GM23338 (cell line): ENCODE measurements at regions not wholly inside any gene's neighbourhood (a gene's known extent, or its start where the extent isn't known, plus 50 kb on each side); places are given as distances from the start of the nearest gene placed in this dataset.

Experiments used
- ATAC-seq: fragments of 200-7000 bp; cut with Tn5 transposase; 3 replicates; pipeline ENCODE4 v1.9.1; 2020
- DNase-seq: peaks from one replicate; pipeline ENCODE4 v3.0.0-alpha.2; 2015; ENCODE audit warnings: low spot score
- H2AFZ ChIP-seq: fragments of 200-600 bp; sonication (generic); 2 replicates; pipeline ENCODE4 v1.8.0; 2016; ENCODE audit warnings: antibody characterized with exemption, mild to moderate bottlenecking, moderate library complexity
- H3F3A ChIP-seq: fragments of 200-600 bp; sonication (generic); replicated peaks from 2 replicates; pipeline ENCODE4 v1.8.0; 2017; ENCODE audit warnings: antibody characterized with exemption, mixed run types, low read depth
- H3K27ac ChIP-seq: fragments of 200-600 bp; sonication (generic); 2 replicates; pipeline ENCODE4 v1.6.1; 2016; ENCODE audit warnings: low read depth
- H3K27me3 ChIP-seq: fragments of 200-600 bp; sonication (generic); 2 replicates; pipeline ENCODE4 v1.8.0; 2016; ENCODE audit warnings: mild to moderate bottlenecking, mixed run types, moderate library complexity; ENCODE audit not compliant: insufficient read depth
- H3K36me3 ChIP-seq: fragments of 200-600 bp; sonication (generic); 2 replicates; pipeline ENCODE4 v1.8.0; 2016; ENCODE audit warnings: mild to moderate bottlenecking; ENCODE audit not compliant: insufficient read depth
- H3K4me1 ChIP-seq: fragments of 200-600 bp; sonication (generic); 2 replicates; pipeline ENCODE4 v1.8.0; 2016; ENCODE audit warnings: mild to moderate bottlenecking, moderate library complexity; ENCODE audit not compliant: insufficient read depth
- H3K4me2 ChIP-seq: fragments of 200-600 bp; sonication (generic); 2 replicates; pipeline ENCODE4 v1.7.1; 2017; ENCODE audit warnings: mixed run types
- H3K4me3 ChIP-seq: fragments of 200-600 bp; sonication (generic); 2 replicates; pipeline ENCODE4 v1.6.1; 2016; ENCODE audit warnings: mixed run types
- H3K79me2 ChIP-seq: fragments of 200-600 bp; sonication (generic); replicated peaks from 2 replicates; pipeline ENCODE4 v1.8.0; 2017; ENCODE audit warnings: mild to moderate bottlenecking; ENCODE audit not compliant: insufficient read depth
- H3K9me2 ChIP-seq: fragments of 200-600 bp; sonication (generic); 2 replicates; pipeline ENCODE4 v1.8.0; 2017; ENCODE audit not compliant: insufficient read depth
- H4K20me1 ChIP-seq: fragments of 200-600 bp; sonication (generic); replicated peaks from 2 replicates; pipeline ENCODE4 v1.8.0; 2017; ENCODE audit warnings: mild to moderate bottlenecking; ENCODE audit not compliant: insufficient read depth
- H3K27ac Mint-ChIP-seq: 2 replicates; pipeline ENCODE4 v1.8.0; 2020; ENCODE audit warnings: inconsistent platforms, mild to moderate bottlenecking, moderate library complexity, mixed read lengths
- H3K27me3 Mint-ChIP-seq: 3 replicates; pipeline ENCODE4 v1.8.0; 2022; ENCODE audit warnings: low read depth, mild to moderate bottlenecking, moderate library complexity, mixed read lengths, inconsistent platforms; ENCODE audit not compliant: insufficient read depth, poor library complexity
- H3K36me3 Mint-ChIP-seq: 3 replicates; pipeline ENCODE4 v1.8.0; 2021; ENCODE audit warnings: low read depth, mild to moderate bottlenecking, inconsistent platforms, moderate library complexity, mixed read lengths
- H3K4me1 Mint-ChIP-seq: 3 replicates; pipeline ENCODE4 v1.8.0; 2020; ENCODE audit warnings: mild to moderate bottlenecking, inconsistent platforms, mixed read lengths
- H3K4me3 Mint-ChIP-seq: 3 replicates; pipeline ENCODE4 v1.8.0; 2021; ENCODE audit warnings: moderate library complexity, mild to moderate bottlenecking, inconsistent platforms, mixed read lengths
- H3K9me3 Mint-ChIP-seq: 3 replicates; pipeline ENCODE4 v1.8.0; 2020; ENCODE audit warnings: moderate library complexity, mild to moderate bottlenecking, inconsistent platforms, mixed read lengths
- CREB1 ChIP-seq: fragments of 250-450 bp; sonication (Bioruptor Pico); IDR thresholded peaks from 2 replicates; pipeline ENCODE4 v1.5.0; 2020; ENCODE audit warnings: low read depth, mild to moderate bottlenecking, moderate library complexity
- EZH2 ChIP-seq: fragments of 200-600 bp; sonication (generic); IDR thresholded peaks from one replicate; pipeline ENCODE4 v1.8.0; 2017; ENCODE audit warnings: antibody characterized with exemption, mild to moderate bottlenecking, low read depth; ENCODE audit not compliant: unreplicated experiment
- EZH2phosphoT487 ChIP-seq: fragments of 200-600 bp; sonication (generic); IDR thresholded peaks from one replicate; pipeline ENCODE4 v1.8.1; 2018; ENCODE audit warnings: antibody characterized with exemption; ENCODE audit not compliant: unreplicated experiment
- JUNB ChIP-seq: IDR thresholded peaks from one replicate; pipeline ENCODE4 v1.6.1; 2016; ENCODE audit warnings: antibody characterized with exemption; ENCODE audit not compliant: unreplicated experiment
- NANOG ChIP-seq: IDR thresholded peaks from 2 replicates; pipeline ENCODE4 v1.6.1; 2016; ENCODE audit warnings: antibody characterized with exemption, borderline replicate concordance
- POLR2AphosphoS5 ChIP-seq: IDR thresholded peaks from 2 replicates; pipeline ENCODE4 v1.6.1; 2016; ENCODE audit warnings: antibody characterized with exemption, low read depth
- STAT1 ChIP-seq: IDR thresholded peaks from one replicate; pipeline ENCODE4 v1.6.1; 2016; ENCODE audit warnings: antibody characterized with exemption; ENCODE audit not compliant: unreplicated experiment
- ZNF114 ChIP-seq: fragments of 250-450 bp; sonication (Bioruptor Pico); IDR thresholded peaks from 2 replicates; pipeline ENCODE4 v1.5.0; 2020; ENCODE audit warnings: mild to moderate bottlenecking, moderate library complexity
- ZNF331 ChIP-seq: fragments of 250-450 bp; sonication (Bioruptor Pico); IDR thresholded peaks from 2 replicates; pipeline ENCODE4 v1.5.0; 2020; ENCODE audit warnings: low read depth, mild to moderate bottlenecking, moderate library complexity
- TF ChIP-seq, protein P1 (sequence below), 2 experiments: fragments of 200-600 bp in 1 of 2; sonication (generic) in 1 of 2; conservative IDR thresholded peaks; 2 replicates each; pipeline versions ENCODE4 v1.5.1 to v1.6.1; 2016 to 2017; ENCODE audit warnings: antibody characterized with exemption in 2 of 2, low read depth in 2 of 2, mild to moderate bottlenecking in 2 of 2, moderate library complexity in 1 of 2
- TF ChIP-seq, protein P2 (sequence below): IDR thresholded peaks from one replicate; pipeline ENCODE4 v1.6.1; 2018; ENCODE audit warnings: antibody characterized with exemption; ENCODE audit not compliant: unreplicated experiment
- TF ChIP-seq, protein P3 (sequence below): fragments of 250-450 bp; sonication (Bioruptor Pico); IDR thresholded peaks from 2 replicates; pipeline ENCODE4 v1.5.0; 2020; ENCODE audit warnings: mild to moderate bottlenecking, moderate library complexity
- TF ChIP-seq, protein P4 (sequence below): IDR thresholded peaks from 2 replicates; pipeline ENCODE4 v1.6.1; 2016; ENCODE audit warnings: antibody characterized with exemption

DNA sequence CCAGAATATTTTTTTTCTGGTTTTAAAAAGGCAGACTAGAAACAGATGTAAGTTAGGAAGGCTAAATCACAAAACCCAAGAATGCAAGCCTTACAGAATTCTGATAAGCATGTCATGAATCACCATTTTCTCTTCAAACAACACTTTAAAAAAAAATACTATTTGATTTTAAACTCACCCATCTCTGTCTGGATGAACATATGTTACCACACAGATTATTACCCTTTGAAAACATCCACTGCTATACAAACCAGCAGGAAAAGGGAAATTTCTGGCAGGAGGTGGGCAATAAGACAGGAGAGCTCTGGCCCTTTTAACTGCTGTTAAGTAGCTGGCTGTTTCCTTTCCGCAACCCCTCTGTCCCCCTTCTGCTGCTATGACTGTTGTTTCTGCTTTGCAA is 317.7 kb upstream of the NOCT start:
- H3K4me1 Mint-ChIP-seq = peaks cover 24% of the 10 kb centered on the region
- H3K4me3 ChIP-seq = no peak overlapping the region
- no peaks in the 10 kb centered on the region for H3K9me3 Mint-ChIP-seq
- H3K4me1 ChIP-seq = peaks cover 22% of the 10 kb centered on the region
- no peak overlapping the region for H2AFZ ChIP-seq
- no peaks in the 10 kb centered on the region for H3K36me3 Mint-ChIP-seq
- TF ChIP-seq ZNF331 (CRISPR knock-in tag) (no peak), EZH2phosphoT487 (no peak), POLR2AphosphoS5 (no peak), STAT1 (no peak), EZH2 (no peak), NANOG (no peak), JUNB (no peak), ZNF114 (no peak), CREB1 (no peak)
- TF ChIP-seq, protein P1, sequence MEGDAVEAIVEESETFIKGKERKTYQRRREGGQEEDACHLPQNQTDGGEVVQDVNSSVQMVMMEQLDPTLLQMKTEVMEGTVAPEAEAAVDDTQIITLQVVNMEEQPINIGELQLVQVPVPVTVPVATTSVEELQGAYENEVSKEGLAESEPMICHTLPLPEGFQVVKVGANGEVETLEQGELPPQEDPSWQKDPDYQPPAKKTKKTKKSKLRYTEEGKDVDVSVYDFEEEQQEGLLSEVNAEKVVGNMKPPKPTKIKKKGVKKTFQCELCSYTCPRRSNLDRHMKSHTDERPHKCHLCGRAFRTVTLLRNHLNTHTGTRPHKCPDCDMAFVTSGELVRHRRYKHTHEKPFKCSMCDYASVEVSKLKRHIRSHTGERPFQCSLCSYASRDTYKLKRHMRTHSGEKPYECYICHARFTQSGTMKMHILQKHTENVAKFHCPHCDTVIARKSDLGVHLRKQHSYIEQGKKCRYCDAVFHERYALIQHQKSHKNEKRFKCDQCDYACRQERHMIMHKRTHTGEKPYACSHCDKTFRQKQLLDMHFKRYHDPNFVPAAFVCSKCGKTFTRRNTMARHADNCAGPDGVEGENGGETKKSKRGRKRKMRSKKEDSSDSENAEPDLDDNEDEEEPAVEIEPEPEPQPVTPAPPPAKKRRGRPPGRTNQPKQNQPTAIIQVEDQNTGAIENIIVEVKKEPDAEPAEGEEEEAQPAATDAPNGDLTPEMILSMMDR (conservative IDR thresholded peaks at IDR 0.05; ENCODE audit: low read depth in 2 of 2) = no peak
- TF ChIP-seq, protein P2, sequence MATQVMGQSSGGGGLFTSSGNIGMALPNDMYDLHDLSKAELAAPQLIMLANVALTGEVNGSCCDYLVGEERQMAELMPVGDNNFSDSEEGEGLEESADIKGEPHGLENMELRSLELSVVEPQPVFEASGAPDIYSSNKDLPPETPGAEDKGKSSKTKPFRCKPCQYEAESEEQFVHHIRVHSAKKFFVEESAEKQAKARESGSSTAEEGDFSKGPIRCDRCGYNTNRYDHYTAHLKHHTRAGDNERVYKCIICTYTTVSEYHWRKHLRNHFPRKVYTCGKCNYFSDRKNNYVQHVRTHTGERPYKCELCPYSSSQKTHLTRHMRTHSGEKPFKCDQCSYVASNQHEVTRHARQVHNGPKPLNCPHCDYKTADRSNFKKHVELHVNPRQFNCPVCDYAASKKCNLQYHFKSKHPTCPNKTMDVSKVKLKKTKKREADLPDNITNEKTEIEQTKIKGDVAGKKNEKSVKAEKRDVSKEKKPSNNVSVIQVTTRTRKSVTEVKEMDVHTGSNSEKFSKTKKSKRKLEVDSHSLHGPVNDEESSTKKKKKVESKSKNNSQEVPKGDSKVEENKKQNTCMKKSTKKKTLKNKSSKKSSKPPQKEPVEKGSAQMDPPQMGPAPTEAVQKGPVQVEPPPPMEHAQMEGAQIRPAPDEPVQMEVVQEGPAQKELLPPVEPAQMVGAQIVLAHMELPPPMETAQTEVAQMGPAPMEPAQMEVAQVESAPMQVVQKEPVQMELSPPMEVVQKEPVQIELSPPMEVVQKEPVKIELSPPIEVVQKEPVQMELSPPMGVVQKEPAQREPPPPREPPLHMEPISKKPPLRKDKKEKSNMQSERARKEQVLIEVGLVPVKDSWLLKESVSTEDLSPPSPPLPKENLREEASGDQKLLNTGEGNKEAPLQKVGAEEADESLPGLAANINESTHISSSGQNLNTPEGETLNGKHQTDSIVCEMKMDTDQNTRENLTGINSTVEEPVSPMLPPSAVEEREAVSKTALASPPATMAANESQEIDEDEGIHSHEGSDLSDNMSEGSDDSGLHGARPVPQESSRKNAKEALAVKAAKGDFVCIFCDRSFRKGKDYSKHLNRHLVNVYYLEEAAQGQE = no peak
- TF ChIP-seq, protein P3, sequence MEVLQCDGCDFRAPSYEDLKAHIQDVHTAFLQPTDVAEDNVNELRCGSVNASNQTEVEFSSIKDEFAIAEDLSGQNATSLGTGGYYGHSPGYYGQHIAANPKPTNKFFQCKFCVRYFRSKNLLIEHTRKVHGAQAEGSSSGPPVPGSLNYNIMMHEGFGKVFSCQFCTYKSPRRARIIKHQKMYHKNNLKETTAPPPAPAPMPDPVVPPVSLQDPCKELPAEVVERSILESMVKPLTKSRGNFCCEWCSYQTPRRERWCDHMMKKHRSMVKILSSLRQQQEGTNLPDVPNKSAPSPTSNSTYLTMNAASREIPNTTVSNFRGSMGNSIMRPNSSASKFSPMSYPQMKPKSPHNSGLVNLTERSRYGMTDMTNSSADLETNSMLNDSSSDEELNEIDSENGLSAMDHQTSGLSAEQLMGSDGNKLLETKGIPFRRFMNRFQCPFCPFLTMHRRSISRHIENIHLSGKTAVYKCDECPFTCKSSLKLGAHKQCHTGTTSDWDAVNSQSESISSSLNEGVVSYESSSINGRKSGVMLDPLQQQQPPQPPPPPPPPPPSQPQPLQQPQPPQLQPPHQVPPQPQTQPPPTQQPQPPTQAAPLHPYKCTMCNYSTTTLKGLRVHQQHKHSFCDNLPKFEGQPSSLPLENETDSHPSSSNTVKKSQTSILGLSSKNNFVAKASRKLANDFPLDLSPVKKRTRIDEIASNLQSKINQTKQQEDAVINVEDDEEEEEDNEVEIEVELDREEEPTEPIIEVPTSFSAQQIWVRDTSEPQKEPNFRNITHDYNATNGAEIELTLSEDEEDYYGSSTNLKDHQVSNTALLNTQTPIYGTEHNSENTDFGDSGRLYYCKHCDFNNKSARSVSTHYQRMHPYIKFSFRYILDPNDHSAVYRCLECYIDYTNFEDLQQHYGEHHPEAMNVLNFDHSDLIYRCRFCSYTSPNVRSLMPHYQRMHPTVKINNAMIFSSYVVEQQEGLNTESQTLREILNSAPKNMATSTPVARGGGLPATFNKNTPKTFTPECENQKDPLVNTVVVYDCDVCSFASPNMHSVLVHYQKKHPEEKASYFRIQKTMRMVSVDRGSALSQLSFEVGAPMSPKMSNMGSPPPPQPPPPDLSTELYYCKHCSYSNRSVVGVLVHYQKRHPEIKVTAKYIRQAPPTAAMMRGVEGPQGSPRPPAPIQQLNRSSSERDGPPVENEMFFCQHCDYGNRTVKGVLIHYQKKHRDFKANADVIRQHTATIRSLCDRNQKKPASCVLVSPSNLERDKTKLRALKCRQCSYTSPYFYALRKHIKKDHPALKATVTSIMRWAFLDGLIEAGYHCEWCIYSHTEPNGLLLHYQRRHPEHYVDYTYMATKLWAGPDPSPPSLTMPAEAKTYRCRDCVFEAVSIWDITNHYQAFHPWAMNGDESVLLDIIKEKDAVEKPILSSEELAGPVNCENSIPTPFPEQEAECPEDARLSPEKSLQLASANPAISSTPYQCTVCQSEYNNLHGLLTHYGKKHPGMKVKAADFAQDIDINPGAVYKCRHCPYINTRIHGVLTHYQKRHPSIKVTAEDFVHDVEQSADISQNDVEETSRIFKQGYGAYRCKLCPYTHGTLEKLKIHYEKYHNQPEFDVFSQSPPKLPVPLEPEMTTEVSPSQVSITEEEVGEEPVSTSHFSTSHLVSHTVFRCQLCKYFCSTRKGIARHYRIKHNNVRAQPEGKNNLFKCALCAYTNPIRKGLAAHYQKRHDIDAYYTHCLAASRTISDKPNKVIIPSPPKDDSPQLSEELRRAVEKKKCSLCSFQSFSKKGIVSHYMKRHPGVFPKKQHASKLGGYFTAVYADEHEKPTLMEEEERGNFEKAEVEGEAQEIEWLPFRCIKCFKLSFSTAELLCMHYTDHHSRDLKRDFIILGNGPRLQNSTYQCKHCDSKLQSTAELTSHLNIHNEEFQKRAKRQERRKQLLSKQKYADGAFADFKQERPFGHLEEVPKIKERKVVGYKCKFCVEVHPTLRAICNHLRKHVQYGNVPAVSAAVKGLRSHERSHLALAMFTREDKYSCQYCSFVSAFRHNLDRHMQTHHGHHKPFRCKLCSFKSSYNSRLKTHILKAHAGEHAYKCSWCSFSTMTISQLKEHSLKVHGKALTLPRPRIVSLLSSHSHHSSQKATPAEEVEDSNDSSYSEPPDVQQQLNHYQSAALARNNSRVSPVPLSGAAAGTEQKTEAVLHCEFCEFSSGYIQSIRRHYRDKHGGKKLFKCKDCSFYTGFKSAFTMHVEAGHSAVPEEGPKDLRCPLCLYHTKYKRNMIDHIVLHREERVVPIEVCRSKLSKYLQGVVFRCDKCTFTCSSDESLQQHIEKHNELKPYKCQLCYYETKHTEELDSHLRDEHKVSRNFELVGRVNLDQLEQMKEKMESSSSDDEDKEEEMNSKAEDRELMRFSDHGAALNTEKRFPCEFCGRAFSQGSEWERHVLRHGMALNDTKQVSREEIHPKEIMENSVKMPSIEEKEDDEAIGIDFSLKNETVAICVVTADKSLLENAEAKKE (CRISPR knock-in tag) = no peak
- TF ChIP-seq, protein P4, sequence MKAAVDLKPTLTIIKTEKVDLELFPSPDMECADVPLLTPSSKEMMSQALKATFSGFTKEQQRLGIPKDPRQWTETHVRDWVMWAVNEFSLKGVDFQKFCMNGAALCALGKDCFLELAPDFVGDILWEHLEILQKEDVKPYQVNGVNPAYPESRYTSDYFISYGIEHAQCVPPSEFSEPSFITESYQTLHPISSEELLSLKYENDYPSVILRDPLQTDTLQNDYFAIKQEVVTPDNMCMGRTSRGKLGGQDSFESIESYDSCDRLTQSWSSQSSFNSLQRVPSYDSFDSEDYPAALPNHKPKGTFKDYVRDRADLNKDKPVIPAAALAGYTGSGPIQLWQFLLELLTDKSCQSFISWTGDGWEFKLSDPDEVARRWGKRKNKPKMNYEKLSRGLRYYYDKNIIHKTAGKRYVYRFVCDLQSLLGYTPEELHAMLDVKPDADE = no peak
- H3K9me2 ChIP-seq = no peaks in the 10 kb centered on the region
- H3K36me3 ChIP-seq = no peaks in the 10 kb centered on the region
- no peak for ATAC-seq
- H4K20me1 ChIP-seq = no peaks in the 10 kb centered on the region
- no peak overlapping the region for H3K4me3 Mint-ChIP-seq
- 0 out of 2 replicates have a peak overlapping the region, but pooled peaks have one; percentile 3 for H3K4me2 ChIP-seq
- no peaks in the 10 kb centered on the region for H3K27me3 ChIP-seq
- peaks cover 6% of the 10 kb centered on the region for H3K27me3 Mint-ChIP-seq
- peak overlapping the region; percentile 1; the same call in 1 of the 2 replicates for H3K27ac Mint-ChIP-seq
- no peaks in the 10 kb centered on the region for H3F3A ChIP-seq
- H3K79me2 ChIP-seq = no peaks in the 10 kb centered on the region
- H3K27ac ChIP-seq = no peak overlapping the region; the same call in 1 of the 2 replicates
- DNase-seq = peak; percentile 13
